ENCODE measurements at regions not wholly inside any gene's neighbourhood (a gene's known extent, or its start where the extent isn't known, plus 50 kb on each side); places are given as distances from the start of the nearest gene placed in this dataset.
"Not testable (repeated sequence)": the region's sequence is repeated elsewhere in the genome, so short reads cannot be mapped to it uniquely, and the experiment has no call there.

DNA sequence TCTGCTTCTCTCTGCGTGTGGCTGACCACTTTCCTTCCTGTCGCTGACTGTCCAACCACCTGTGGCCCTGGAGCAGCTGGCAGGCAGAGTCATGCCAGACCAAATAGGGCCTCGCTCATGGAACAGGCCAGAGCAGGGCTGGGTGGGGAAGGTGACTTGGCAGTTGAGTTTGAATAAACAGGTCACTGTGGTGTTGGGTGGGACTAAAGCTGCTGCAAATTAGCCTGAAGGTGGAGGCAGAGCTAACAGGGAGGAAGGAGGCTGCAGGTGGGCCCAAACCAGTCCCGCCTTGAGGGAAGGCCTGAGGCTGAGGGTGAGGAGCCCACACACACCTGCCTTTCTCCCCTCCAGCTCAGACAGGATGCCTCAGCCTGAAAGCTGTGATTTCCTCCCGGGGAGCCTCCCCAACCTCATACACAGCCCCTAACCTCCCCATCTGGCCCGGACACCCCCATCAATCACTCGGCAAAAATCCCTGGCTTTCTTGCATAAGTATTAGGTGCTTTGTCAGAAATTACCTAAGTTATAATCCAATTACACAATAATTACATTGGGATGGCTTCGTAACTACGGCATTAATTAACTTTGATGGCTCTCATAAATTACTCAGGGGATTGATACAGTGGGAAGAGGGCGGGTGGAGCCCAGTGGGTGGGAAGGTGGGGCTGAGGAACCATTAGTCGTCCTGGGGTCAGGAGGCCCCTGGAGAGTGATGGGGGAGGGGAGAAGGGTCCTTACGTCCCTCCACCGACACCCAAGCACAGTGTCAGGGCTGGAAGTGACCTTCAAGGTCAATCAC lies 97.7 kb upstream of the PCBD1 start:
- intact Hi-C loops (cut with DNase I) = no loop called here
- DNase-seq = peak in 2 of 10 donors; percentile 51 to 65

GRCh38 chr10:70986623-70986950 lies 98.2 kb upstream of the PCBD1 start:
- peak in 2 of 10 donors; percentile 31 to 45 for DNase-seq
- intact Hi-C loops (cut with DNase I) = no loop called here

DNA sequence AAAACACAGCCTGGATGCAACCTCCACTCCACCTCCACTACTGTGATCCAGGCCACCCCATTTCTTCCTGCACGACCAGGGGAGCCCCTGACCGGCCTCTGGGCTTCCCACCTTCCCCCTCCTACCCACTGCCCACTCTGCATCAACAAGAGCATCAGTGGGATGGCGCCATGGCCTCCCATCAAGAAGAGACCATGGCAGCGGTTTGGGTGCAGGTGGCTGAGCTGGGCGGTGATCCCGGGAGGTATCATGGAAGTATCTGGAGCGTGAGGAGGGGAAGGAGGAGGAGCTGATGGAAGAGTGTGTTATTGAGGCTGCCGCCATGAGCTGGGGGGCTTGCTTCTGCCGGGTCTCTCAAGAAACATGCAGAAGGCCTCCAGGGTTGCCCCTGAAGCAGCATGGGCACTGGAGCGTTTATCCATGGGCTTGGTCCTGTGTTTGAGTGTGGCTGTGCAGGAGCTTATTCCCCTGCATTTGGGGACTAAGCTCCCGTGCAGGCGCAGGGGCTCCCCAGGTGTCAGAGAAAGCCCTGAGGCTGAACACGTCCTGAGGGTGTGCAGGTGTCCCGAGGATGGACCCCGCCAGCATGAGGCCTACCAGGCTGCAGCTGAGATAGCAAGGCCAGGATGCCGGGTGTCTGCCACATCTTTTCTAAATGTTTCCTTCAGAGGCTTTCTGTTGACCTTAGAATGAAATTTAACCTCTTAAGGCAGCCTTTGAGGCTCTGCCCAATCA lies 99.2 kb upstream of the PCBD1 start:
- DNase-seq = peak in 2 of 10 donors; percentile 63 to 64
- intact Hi-C loops (cut with DNase I) = no loop called here

GRCh38 chr10:70990156-70990555 lies 101.8 kb upstream of the PCBD1 start:
- peak in 2 of 10 donors; percentile 39 to 51 for DNase-seq
- intact Hi-C loops (cut with DNase I) = not testable (repeated sequence)

- intact Hi-C loops (cut with DNase I) = no loop called here
- peak in 2 of 10 donors; percentile 62 to 76 for DNase-seq
Observed at GRCh38 chr10:70990681-70991080, 102.3 kb upstream of the PCBD1 start.

- intact Hi-C loops (cut with DNase I) = no loop called here
- DNase-seq = peak in 2 of 10 donors; percentile 46 to 53
Observed at GRCh38 chr10:70991140-70992124, 103.1 kb upstream of the PCBD1 start.

DNA sequence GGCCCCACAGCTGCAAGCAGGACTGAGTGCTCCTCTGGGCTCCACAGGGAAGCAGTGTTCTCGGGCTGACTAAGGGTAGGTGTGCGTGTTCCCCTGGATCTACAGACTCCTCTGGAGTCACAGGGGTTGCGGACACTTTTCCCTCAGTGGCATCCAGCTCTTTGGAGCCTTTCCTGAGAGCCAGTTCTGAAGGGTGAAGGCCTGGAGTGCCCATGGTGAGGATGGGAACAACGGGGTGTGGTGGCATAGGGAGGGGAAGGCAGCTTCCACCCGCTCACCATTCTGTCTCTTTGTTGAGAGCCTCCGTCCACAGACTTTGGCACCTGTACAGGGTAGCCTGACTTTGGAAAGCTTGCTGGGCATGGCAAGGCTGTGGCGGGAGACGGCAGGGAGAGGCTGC lies 104.1 kb upstream of the PCBD1 start:
- intact Hi-C loops (cut with DNase I) = no loop called here
- peak in 2 of 10 donors; percentile 48 to 52 for DNase-seq

- DNase-seq = peak in 1 of 10 donors; percentile 5
- intact Hi-C loops (cut with DNase I) = no loop called here
Observed at GRCh38 chr10:70993051-70993450, 104.7 kb upstream of the PCBD1 start.

DNA sequence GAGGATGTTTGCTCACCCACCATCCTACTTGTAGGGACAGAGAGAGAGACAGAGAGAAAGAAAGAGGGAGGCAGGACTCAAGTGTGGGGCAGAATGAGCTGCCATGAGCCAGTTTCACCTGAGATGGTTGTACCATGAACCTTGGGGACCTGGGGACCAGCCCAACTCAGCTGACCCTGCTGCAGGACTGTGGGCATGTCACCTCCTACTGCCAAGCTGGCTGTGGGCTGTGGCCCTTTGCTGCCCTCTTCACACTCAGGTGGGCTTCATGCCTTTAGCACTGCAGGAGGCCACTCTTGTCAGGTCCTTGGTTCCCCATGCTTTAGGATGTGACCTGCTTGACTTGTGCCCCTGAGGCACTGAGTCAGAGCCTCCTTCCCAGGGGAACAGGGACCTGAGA lies 108.2 kb upstream of the PCBD1 start:
- DNase-seq = peak in 2 of 10 donors; percentile 34 to 69
- intact Hi-C loops (cut with DNase I) = no loop called here

DNA sequence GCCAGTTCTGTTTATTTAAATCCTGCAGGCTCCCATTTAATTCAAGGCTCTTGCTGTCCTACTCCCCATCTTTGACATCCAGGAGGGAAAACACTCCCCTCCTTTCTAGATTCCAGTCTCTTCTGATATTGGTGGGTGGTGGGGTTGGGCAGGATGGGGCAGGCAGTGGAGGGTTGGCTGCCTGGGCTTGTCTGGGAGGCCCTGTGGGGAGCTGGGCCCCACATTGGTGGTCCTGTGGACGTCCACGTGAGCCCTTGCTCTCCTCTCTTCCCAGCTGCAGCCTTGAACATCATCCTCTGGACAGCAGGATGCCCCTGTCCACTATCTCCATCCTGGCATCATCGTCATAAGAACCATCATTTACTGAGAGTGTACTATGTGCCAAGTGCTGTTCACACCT lies 108.9 kb upstream of the PCBD1 start:
- DNase-seq = peak in 1 of 10 donors; percentile 22
- intact Hi-C loops (cut with DNase I) = no loop called here

GRCh38 chr10:70998086-70998485 lies 109.7 kb upstream of the PCBD1 start:
- intact Hi-C loops (cut with DNase I) = no loop called here
- peak in 1 of 10 donors; percentile 67 for DNase-seq

- intact Hi-C loops (cut with DNase I) = no loop called here
Observed at GRCh38 chr10:71001470-71001869, 113.1 kb upstream of the PCBD1 start.

DNA sequence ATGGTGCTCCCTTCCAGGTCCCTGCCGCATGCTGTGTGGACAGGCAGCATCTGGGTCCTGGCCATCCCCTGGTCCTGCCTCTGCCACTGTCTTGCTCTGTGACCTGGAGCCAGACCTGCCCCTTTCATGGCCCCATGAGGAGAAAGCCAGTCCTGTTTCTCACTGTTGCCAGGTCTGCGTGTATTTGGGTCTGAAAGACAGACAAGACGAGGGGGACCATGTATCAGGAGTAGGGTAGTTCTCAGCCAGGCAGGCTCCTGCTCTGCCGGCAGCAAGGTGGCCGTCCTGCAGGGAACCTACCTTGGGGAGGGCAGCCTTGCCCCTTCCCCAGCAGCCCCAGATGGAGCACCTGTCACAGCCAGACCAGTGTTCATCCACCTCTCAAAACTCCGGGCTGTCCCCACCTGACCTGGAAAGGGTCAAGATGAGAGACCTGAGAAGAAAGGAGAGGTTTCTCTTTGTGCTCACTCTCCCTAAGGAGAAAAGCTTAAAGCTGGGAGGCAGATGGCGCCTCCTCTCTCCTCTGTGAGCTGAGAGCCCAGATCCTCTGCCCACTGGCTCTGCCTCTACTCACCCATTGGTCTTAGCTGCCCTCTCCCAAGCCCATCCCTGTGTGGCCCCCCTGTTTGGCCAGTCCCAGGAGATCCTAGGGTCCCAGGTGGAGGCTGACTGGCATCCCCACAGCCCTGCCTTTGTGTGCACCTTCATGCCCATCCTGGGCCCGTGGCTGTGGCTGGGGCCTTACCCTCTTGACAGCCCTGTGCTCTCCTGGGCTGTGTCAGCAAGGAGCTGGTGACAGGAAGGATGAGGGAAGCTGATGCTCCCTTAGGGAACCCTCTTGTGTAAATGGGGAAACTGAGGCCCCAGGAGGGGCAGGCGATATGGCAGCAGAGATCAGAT lies 116.1 kb upstream of the PCBD1 start:
- DNase-seq = no peak
- intact Hi-C loops (cut with DNase I) = no loop called here

More at GRCh38 chr10:71001470-71001869, 113.1 kb upstream of the PCBD1 start:
- no peak for DNase-seq

DNA sequence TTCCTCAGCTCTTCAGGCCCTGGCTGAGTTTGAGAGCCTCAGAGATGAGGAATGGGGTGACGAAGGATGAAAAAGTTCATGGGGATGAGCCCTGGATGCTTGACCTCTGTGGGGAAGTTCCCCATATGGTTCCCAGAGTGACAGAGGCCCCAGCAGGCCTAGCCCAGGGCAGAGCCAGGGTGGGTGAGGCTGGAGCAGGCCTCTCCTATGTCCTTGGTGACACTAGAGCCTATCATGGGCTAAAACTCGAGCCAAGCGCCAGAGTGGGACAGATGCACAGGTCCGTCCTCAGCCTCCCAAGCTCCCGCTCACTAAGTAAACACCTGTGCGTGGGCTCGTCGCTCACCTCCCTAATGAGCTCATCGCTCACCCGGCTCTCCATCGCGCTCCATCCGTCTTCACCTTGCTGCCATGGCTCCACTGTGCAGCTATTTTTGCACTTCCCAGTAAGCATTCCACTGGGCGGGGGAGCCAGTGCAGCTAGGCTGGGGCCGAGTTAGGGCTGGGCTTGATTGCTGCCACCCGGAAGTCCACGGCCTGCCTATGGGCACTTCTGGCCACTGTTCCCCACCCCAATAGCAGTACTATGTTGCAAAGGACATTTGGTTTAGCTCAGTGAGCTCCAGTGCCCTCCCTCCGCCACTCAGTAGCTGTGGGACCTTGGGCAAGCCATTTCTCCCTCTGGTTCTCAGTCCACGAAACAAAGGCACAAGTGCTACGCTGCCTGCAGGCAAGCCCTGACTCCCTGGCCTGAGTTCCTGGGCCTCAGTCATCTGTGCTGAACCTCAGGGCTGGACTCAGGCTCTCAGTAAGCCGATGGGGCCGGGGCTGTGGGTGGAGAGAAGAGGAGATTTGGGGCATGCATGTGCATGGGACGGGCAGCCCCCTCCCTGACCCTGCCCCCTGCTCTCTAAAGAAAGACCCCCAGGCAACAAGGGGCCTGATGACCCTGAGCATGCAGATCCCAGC lies 117.3 kb upstream of the PCBD1 start:
- intact Hi-C loops (cut with DNase I) = no loop called here
- DNase-seq = no peak

DNA sequence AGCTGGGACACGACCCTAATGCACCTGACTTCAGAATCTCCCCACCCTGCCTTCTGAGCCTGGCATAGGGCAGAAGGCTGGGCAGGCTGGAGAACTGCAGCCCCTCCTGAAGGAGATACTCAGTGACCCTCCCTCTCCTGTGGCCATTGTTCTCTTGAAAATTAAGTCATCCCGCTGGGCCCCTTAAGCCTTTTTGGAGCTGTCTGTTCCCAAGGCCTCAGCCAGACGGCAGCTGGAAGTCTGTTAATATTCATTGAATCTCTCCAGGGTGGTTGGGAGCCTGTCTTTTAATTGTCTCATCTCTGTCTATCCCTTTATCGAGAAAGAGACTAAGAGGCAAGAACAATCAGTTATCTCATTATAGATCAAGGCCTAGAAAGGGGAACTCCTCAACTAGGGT lies 118.1 kb upstream of the PCBD1 start:
- intact Hi-C loops (cut with DNase I) = no loop called here
- no peak for DNase-seq

- intact Hi-C loops (cut with DNase I) = no loop called here
- DNase-seq = no peak
Observed at GRCh38 chr10:71007516-71007915, 119.2 kb upstream of the PCBD1 start.

- no peak for DNase-seq
- intact Hi-C loops (cut with DNase I) = no loop called here
Observed at GRCh38 chr10:71008150-71008549, 119.8 kb upstream of the PCBD1 start.

- DNase-seq = no peak
- intact Hi-C loops (cut with DNase I) = no loop called here
Observed at GRCh38 chr10:71009126-71009525, 120.8 kb upstream of the PCBD1 start.

- intact Hi-C loops (cut with DNase I) = no loop called here
- no peak for DNase-seq
Observed at GRCh38 chr10:71010730-71011129, 122.4 kb upstream of the PCBD1 start.
